ENCODE measurements at regions not wholly inside any gene's neighbourhood (a gene's known extent, or its start where the extent isn't known, plus 50 kb on each side); places are given as distances from the start of the nearest gene placed in this dataset.

DNA sequence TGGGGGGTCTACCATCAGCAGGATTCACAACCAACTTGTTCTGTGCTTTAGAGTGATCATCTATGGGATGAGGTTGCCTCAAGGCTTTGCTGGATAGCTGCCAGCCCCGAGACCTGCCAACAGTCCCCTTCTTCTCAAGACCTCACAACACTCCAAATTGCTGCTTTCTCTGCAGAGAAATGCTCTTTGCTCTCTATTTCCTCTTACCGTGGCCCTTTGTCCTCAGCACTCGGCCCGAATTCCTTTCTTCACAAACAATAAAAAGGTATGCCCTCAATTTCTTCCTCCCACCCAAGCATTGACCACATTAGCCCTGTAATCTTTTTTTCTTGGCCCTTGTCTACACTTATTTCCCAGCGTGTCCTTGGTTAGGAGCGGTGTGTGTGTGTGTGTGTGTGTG lies 147.4 kb upstream of the SNX19 start:
- TF ChIP-seq, protein P1, sequence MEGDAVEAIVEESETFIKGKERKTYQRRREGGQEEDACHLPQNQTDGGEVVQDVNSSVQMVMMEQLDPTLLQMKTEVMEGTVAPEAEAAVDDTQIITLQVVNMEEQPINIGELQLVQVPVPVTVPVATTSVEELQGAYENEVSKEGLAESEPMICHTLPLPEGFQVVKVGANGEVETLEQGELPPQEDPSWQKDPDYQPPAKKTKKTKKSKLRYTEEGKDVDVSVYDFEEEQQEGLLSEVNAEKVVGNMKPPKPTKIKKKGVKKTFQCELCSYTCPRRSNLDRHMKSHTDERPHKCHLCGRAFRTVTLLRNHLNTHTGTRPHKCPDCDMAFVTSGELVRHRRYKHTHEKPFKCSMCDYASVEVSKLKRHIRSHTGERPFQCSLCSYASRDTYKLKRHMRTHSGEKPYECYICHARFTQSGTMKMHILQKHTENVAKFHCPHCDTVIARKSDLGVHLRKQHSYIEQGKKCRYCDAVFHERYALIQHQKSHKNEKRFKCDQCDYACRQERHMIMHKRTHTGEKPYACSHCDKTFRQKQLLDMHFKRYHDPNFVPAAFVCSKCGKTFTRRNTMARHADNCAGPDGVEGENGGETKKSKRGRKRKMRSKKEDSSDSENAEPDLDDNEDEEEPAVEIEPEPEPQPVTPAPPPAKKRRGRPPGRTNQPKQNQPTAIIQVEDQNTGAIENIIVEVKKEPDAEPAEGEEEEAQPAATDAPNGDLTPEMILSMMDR (IDR thresholded peaks at IDR 0.05) = no peak
- TF ChIP-seq EP300 (IDR thresholded peaks at IDR 0.05) (no peak), POLR2A (IDR thresholded peaks at IDR 0.05) (no peak)
